Activated CD4-positive, alpha-beta T cell treated with anti-CD3 and anti-CD28 coated beads for 36 hours (primary cell): ENCODE measurements at regions not wholly inside any gene's neighbourhood (a gene's known extent, or its start where the extent isn't known, plus 50 kb on each side); places are given as distances from the start of the nearest gene placed in this dataset.

ENCODE experiments used
- ATAC-seq: fragments of 200-7000 bp; cut with Tn5 transposase; one replicate; pipeline ENCODE4 v1.10.0; 2021; ENCODE audit warnings: mild to moderate bottlenecking, moderate library complexity
- CTCF ChIA-PET: fragments of 350-600 bp; sonication (Branson Sonifier 250); formaldehyde crosslinking; loops from one replicate; lab custom pipeline; 2021; ENCODE audit warnings: antibody characterized with exemption; lab: Charles Lee
- POLR2A ChIA-PET: fragments of 350-600 bp; sonication (Branson Sonifier 250); formaldehyde crosslinking; loops from one replicate; lab custom pipeline; 2021; ENCODE audit warnings: antibody characterized with exemption, inconsistent platforms; lab: Charles Lee
- DNase-seq: peaks from one replicate; pipeline ENCODE4 v3.0.0-alpha.2; 2020
- H3K27ac Mint-ChIP-seq: one replicate; pipeline ENCODE4 v1.8.0; 2021; ENCODE audit warnings: mixed read lengths
- H3K27me3 Mint-ChIP-seq: one replicate; pipeline ENCODE4 v1.8.0; 2021; ENCODE audit warnings: mixed read lengths
- H3K36me3 Mint-ChIP-seq: one replicate; pipeline ENCODE4 v1.8.0; 2021; ENCODE audit warnings: low read depth, mixed read lengths
- H3K4me1 Mint-ChIP-seq: one replicate; pipeline ENCODE4 v1.8.0; 2021; ENCODE audit warnings: mixed read lengths
- H3K4me3 Mint-ChIP-seq: one replicate; pipeline ENCODE4 v1.8.0; 2021; ENCODE audit warnings: mild to moderate bottlenecking, moderate library complexity, mixed read lengths
- H3K9me3 Mint-ChIP-seq: one replicate; pipeline ENCODE4 v1.8.0; 2021; ENCODE audit warnings: low read depth, mixed read lengths
- intact Hi-C, 2 experiments: fragments of 100-400 bp; cut with DNase I in 1 of 2; cut with micrococcal nuclease in 1 of 2; formaldehyde crosslinking; loops; one replicate each; pipeline versions ENCODE4 v1.14.2 to v1.15.1; 2022 to 2024; cut with DNase I, micrococcal nuclease

DNA sequence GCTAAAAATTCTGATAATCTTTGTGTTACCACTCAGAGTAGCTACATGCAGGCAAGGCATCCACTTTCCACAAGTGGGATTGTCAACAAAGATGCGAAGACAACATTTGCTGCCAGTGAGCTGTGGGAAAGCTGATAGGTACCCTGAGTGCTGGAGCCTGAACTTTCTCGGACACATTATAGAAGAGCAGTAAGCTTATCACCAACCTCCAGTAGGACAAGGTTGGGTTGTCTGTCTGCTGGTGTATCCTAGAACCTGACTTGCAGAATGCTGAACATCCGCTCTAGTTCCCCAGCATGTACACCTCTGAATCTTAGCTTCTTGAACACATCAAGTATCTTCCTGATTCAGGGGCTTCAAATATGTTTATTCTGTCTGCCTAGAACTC is 103.8 kb upstream of the PPM1H start:
- no peaks in the 10 kb centered on the region for H3K4me1 Mint-ChIP-seq
- POLR2A ChIA-PET = no interaction called here
- CTCF ChIA-PET = no interaction called here
- intact Hi-C loops = no loop called here
- DNase-seq (no peak), ATAC-seq (no peak)
- no peak overlapping the region for H3K27ac Mint-ChIP-seq
- no peaks in the 10 kb centered on the region for H3K36me3 Mint-ChIP-seq
- no peaks in the 10 kb centered on the region for H3K27me3 Mint-ChIP-seq
- no peak overlapping the region for H3K4me3 Mint-ChIP-seq
- no peaks in the 10 kb centered on the region for H3K9me3 Mint-ChIP-seq

DNA sequence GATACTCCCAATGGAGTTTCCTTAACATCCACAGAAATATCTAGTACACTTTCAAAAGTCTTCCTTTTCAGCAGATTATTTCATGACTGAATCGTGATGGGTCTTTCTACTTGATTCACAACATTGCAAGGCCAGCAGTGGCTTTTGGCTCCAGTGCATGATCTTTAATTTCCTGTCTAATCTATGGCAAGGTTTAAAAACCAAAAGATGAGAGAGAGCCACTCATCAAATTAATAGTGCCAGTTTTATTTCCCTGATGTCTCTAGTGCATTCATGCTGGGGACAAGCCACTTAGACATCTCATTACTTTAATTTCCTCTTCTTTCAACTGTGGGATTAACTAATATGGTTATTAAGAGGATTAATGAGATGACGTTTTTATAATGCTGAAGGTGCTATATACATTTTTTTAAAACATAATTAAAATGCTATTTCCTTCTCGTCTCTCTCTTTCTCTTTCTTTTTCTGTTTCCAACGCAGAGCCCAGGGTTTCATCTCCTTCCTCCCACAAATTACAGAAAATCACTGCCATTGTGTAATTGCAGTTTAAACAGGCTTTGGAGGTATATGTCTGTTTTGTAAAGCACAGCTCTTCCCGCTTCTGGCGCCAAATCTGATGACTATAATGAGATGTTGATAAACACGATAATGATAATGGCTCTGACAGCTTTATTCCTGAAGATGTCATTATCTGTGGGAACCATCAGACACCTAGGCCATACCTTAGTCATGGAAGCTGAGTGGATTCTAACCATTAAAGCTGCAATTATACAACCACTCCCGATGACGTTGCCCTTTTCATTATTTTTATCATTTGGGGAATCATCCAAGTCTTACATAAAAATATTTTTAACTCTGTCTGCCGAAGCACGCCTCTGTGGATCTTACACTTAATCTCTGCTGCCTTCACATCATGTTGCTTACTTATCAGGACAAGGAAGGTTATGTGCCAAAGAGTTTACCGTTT is 103.1 kb upstream of the PPM1H start:
- Mint-ChIP-seq H3K9me3 (no peaks in the 10 kb centered on the region), H3K27me3 (no peaks in the 10 kb centered on the region), H3K27ac (no peak overlapping the region), H3K4me1 (no peaks in the 10 kb centered on the region), H3K4me3 (no peak overlapping the region), H3K36me3 (no peaks in the 10 kb centered on the region)
- CTCF ChIA-PET = no interaction called here
- POLR2A ChIA-PET = no interaction called here
- ATAC-seq (no peak), DNase-seq (no peak)
- intact Hi-C loops = no loop called here

DNA sequence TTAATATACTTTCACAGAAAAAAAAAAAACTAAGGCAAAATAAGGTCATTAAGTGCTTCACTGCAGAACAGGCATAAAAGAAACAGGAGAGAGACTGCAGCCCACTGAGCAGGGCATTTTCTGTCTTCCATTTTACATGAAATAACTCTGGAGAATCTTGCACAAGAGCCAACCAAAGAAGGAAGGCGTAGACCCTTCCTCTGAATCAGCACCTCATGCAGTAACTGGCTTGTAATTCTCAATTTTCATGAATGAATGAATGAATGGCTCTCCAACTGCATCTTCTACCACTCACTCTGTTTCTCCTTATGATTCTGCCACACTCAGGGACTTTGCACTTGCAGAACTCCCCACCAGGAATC is 102.0 kb upstream of the PPM1H start:
- intact Hi-C loops = no loop called here
- H3K27ac Mint-ChIP-seq = no peak overlapping the region
- no peaks in the 10 kb centered on the region for H3K4me1 Mint-ChIP-seq
- CTCF ChIA-PET = no interaction called here
- no peaks in the 10 kb centered on the region for H3K36me3 Mint-ChIP-seq
- POLR2A ChIA-PET = no interaction called here
- ATAC-seq (no peak), DNase-seq (no peak)
- no peaks in the 10 kb centered on the region for H3K9me3 Mint-ChIP-seq
- no peaks in the 10 kb centered on the region for H3K27me3 Mint-ChIP-seq
- no peak overlapping the region for H3K4me3 Mint-ChIP-seq

DNA sequence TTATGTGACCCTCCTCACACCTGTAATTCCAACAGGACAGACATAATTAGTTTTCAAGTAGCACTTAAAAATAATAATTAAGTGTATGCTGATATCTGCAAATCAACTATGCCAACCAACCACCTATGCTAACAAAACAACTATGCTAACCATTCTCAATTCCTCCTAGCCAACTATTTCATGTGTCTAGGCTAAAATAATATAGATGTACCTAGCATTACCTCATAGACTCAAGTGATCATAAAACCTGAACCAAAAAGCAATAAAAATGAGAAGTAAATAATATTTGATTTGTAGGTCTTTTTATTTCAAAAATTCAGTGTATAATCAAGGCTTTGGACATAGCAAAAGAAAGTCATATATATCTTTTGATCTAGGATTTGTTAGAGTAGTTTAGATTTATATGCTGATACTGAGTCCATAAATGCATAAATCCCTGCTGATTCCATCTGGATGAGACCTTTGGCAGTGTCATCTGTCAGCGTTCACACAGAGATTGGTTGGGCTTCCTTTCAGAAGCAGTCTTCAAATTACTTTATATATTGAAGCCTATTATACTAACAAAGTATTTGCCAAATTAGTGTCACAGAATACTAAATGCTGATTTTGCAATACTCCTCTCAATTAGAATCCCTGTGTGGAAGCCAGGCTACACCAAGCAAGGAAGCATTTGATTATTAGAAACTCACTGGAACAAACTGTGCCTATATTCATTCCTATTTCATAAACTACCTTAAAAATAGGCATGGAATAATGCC is 101.4 kb upstream of the PPM1H start:
- no peak for ATAC-seq
- intact Hi-C loops = no loop called here
- H3K9me3 Mint-ChIP-seq = no peaks in the 10 kb centered on the region
- no peak overlapping the region for H3K27ac Mint-ChIP-seq
- H3K4me3 Mint-ChIP-seq = no peak overlapping the region
- ChIA-PET POLR2A (no interaction called here), CTCF (no interaction called here)
- no peaks in the 10 kb centered on the region for H3K36me3 Mint-ChIP-seq
- H3K4me1 Mint-ChIP-seq = no peaks in the 10 kb centered on the region
- H3K27me3 Mint-ChIP-seq = no peaks in the 10 kb centered on the region
- DNase-seq = no peak

DNA sequence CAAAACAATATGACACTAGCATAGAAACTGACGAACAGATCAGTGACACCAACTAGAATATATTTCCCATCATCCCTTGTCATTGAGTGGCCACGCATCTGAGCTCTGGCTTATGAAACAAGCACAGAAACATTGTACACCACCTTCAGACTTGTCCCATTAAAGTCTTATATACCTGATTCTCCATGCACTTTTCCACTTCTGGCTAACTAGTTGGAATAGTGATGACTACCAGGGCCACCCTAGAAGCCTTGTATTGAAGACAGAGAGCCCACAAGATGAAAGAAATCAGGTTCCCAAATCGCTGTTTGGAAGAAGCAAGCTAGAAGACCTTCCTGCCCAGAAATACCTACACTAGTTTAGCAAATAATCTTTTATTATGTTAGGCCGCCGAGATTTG is 99.7 kb upstream of the PPM1H start:
- CTCF ChIA-PET = no interaction called here
- no peaks in the 10 kb centered on the region for H3K4me1 Mint-ChIP-seq
- no peak for DNase-seq
- POLR2A ChIA-PET = no interaction called here
- ATAC-seq = no peak
- no peaks in the 10 kb centered on the region for H3K36me3 Mint-ChIP-seq
- no peak overlapping the region for H3K4me3 Mint-ChIP-seq
- intact Hi-C loops = no loop called here
- H3K27me3 Mint-ChIP-seq = no peaks in the 10 kb centered on the region
- no peak overlapping the region for H3K27ac Mint-ChIP-seq
- no peaks in the 10 kb centered on the region for H3K9me3 Mint-ChIP-seq

DNA sequence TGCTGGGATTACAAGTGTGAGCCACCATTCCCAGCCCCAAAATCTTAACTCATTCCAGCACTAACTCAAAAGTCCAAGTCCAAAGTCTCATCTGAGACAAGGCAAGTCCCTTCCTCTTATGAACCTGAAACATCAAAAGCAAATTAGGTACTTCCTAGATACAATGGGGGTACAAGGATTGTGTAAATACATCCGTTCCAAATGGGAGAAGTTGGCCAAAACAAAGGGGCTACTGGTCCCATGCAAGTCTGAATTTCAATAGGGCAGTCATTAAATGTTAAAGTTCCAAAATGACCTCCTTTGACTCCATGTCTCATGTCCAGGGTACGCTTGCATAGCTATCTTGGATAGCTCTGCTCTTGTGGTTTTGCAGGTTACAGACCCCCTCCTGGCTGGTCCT is 94.7 kb upstream of the PPM1H start:
- no peaks in the 10 kb centered on the region for H3K9me3 Mint-ChIP-seq
- peaks cover 1% of the 10 kb centered on the region for H3K27me3 Mint-ChIP-seq
- no peaks in the 10 kb centered on the region for H3K36me3 Mint-ChIP-seq
- CTCF ChIA-PET = interaction anchor here (1.0 kb wide), 1 partner anchor 19 kb away, joined by 3 read pairs; no protein-coding TSS in a partner anchor
- intact Hi-C loops = no loop called here
- H3K4me3 Mint-ChIP-seq = no peak overlapping the region
- H3K4me1 Mint-ChIP-seq = no peaks in the 10 kb centered on the region
- ATAC-seq (no peak), DNase-seq (no peak)
- POLR2A ChIA-PET = no interaction called here
- no peak overlapping the region for H3K27ac Mint-ChIP-seq

DNA sequence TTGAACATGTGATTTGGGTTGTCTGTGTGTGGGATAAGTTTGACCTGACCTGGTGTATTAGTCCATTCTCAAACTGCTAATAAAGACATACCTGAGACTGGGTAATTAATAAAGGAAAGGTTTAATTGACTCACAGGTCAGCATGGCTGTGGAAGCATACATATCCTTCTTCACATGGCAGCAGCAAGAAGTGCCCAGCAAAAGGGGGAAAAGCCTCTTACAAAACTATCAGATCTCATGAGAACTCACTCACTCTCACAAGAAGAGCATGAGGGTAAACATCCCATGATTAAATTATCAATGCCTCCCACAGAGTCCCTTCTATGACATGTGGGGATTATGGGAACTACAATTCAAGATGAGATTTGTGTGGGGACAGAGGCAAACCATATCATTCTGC is 94.0 kb upstream of the PPM1H start:
- ChIA-PET CTCF (no interaction called here), POLR2A (no interaction called here)
- no peaks in the 10 kb centered on the region for H3K9me3 Mint-ChIP-seq
- DNase-seq (no peak), ATAC-seq (no peak)
- H3K36me3 Mint-ChIP-seq = no peaks in the 10 kb centered on the region
- peaks cover 1% of the 10 kb centered on the region for H3K27me3 Mint-ChIP-seq
- intact Hi-C loops = no loop called here
- no peak overlapping the region for H3K4me3 Mint-ChIP-seq
- H3K4me1 Mint-ChIP-seq = no peaks in the 10 kb centered on the region
- H3K27ac Mint-ChIP-seq = no peak overlapping the region

DNA sequence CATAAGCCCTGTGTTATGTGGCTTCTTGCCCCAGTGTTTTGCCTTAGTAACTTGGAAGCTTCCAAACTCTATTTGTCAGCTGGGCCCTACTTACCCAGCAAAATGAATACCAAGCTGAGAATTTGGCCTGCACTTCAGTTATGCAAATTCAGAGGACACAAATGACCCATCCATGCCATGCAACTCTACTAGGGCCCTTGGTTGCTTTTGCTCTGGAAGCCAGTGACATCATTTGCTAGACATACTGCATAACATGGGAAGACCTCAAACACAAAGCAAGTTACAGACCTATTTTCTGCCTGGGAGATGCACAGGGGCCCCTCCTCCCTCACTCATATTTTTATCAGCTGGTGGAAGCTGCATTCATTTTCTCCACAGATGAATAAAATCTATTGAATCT is 90.2 kb upstream of the PPM1H start:
- no peak for ATAC-seq
- Mint-ChIP-seq H3K27me3 (peaks cover 1% of the 10 kb centered on the region), H3K27ac (no peak overlapping the region), H3K4me1 (no peaks in the 10 kb centered on the region), H3K9me3 (no peaks in the 10 kb centered on the region), H3K36me3 (no peaks in the 10 kb centered on the region), H3K4me3 (no peak overlapping the region)
- ChIA-PET CTCF (interaction anchor here (0.6 to 0.7 kb wide), 2 partner anchors 16 to 506 kb away, joined by 3 to 4 read pairs; no protein-coding TSS in a partner anchor), POLR2A (no interaction called here)
- no peak for DNase-seq
- intact Hi-C loops = no loop called here

DNA sequence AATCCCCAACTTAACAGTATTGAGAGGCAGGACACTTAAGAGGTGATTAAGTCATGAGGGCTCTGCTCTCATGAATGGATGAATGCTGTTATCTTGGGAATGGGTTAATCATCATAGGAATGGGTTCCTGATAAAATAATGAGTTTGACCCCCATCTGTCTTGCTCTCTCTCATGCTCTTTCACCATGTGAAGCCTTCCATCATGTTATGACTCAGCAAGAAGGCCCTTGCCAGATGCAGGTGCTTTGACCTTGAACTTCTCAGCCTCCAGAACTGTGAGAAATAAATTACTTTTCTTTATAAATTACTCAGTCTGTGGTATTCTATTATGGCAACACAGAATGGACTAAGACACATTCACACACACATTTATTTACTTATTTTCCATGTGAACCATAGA is 89.0 kb upstream of the PPM1H start:
- intact Hi-C loops = no loop called here
- no peak for ATAC-seq
- POLR2A ChIA-PET = interaction anchor here (0.6 kb wide), 1 partner anchor 651 kb away, joined by 3 read pairs; no protein-coding TSS in a partner anchor

DNA sequence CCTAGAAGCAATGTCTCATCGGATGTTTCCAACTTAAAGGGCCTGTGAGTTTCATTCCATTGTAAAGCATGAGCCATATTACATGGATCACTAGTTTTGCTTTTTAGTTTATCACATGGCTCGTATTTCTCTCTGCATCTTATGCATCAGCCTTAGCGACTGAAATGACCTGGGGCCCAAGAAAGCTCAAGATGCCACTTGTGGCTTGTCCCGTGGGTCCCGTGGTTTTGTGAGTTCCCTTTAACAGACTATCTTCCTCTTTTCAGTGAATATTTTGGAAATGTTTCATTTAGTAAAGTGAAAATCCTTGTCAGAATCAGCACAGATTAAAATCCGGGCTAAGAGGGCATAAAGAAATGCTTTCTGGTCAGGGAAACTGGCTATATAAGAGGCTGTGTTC is 86.2 kb upstream of the PPM1H start:
- Mint-ChIP-seq H3K4me1 (no peaks in the 10 kb centered on the region), H3K36me3 (no peaks in the 10 kb centered on the region)
- intact Hi-C loops = no loop called here

More for the DNA sequence above, 89.0 kb upstream of the PPM1H start:
- no peaks in the 10 kb centered on the region for H3K9me3 Mint-ChIP-seq
- no peaks in the 10 kb centered on the region for H3K4me1 Mint-ChIP-seq
- H3K27ac Mint-ChIP-seq = no peak overlapping the region
- CTCF ChIA-PET = no interaction called here
- no peak overlapping the region for H3K4me3 Mint-ChIP-seq
- no peak for DNase-seq
- no peaks in the 10 kb centered on the region for H3K36me3 Mint-ChIP-seq
- H3K27me3 Mint-ChIP-seq = no peaks in the 10 kb centered on the region

DNA sequence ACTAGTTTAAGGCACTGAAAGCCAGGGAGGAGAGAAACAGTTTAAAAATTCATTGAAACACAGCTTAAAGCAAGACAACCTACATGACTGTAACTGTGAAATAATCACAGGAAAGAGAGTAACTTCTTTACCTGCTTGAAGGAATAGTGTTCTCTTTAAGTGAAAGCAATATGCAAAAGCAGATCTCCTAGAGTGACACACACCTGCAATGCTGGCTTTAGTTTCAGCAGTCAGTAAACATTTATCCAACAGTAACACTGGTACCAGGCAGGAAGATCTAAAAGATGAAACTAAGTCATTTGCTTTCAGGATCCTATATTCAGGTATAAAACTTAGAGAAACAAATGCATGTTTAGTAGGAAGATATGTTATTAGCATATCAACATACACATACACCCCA is 85.3 kb upstream of the PPM1H start:
- Mint-ChIP-seq H3K4me3 (no peak overlapping the region), H3K27ac (no peak overlapping the region), H3K27me3 (no peaks in the 10 kb centered on the region), H3K4me1 (no peaks in the 10 kb centered on the region), H3K9me3 (no peaks in the 10 kb centered on the region), H3K36me3 (no peaks in the 10 kb centered on the region)
- ATAC-seq (no peak), DNase-seq (no peak)
- intact Hi-C loops = no loop called here
- CTCF ChIA-PET = no interaction called here
- POLR2A ChIA-PET = no interaction called here

More for the DNA sequence above, 86.2 kb upstream of the PPM1H start:
- Mint-ChIP-seq H3K9me3 (no peaks in the 10 kb centered on the region), H3K4me3 (no peak overlapping the region), H3K27ac (no peak overlapping the region), H3K27me3 (no peaks in the 10 kb centered on the region)
- POLR2A ChIA-PET = no interaction called here
- no peak for DNase-seq
- CTCF ChIA-PET = interaction anchor here (0.5 kb wide), 1 partner anchor 104 kb away, joined by 3 read pairs; no protein-coding TSS in a partner anchor
- ATAC-seq = no peak

DNA sequence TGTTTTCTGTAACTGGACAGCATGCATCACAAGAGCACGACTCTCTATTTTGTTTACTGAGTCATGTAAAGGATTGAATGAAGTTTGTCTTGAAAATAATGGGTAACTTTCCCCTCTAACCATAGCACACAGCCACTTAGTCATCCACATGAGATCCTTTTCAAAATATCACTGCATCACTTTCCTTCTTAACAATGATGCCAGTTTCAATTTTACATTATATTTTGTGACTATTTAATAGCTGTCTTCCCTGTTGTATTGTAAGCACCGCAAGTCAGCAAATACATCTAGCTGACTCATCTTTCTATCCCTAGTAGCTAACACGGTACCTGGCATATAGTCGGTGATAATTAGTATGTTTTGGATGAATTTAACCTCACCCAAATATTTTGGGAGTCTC is 83.3 kb upstream of the PPM1H start:
- CTCF ChIA-PET = interaction anchor here (1.4 kb wide), 1 partner anchor 51 kb away, joined by 3 read pairs; no protein-coding TSS in a partner anchor
- no peaks in the 10 kb centered on the region for H3K4me1 Mint-ChIP-seq
- POLR2A ChIA-PET = no interaction called here
- DNase-seq (no peak), ATAC-seq (no peak)
- no peak overlapping the region for H3K4me3 Mint-ChIP-seq
- no peaks in the 10 kb centered on the region for H3K9me3 Mint-ChIP-seq
- no peak overlapping the region for H3K27ac Mint-ChIP-seq
- intact Hi-C loops = no loop called here
- peaks cover 2% of the 10 kb centered on the region for H3K27me3 Mint-ChIP-seq
- H3K36me3 Mint-ChIP-seq = no peaks in the 10 kb centered on the region
